ENCODE measurements at regions not wholly inside any gene's neighbourhood (a gene's known extent, or its start where the extent isn't known, plus 50 kb on each side); places are given as distances from the start of the nearest gene placed in this dataset.

DNA sequence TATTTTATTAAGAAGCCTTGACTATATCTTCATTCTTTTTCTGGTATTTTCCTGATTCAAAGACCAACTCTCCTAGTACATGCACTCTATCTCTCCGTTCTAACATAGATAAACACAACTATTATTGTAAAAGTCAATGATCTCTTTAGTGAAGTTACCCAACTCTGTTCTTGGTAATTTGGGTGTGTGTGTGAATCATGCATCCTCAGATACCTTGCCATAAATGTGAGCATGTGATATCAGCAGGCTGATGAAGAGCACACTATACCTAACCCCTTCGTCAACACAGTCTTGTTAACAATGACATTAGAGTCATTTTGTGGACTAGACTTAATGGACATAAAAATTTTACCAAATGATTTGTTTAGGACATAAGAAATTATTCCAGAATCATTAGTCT is 1122.1 kb downstream of the XPNPEP1 start:
- intact Hi-C loops (cut with DNase I, micrococcal nuclease) = no loop called here
- TF ChIP-seq, protein P1, sequence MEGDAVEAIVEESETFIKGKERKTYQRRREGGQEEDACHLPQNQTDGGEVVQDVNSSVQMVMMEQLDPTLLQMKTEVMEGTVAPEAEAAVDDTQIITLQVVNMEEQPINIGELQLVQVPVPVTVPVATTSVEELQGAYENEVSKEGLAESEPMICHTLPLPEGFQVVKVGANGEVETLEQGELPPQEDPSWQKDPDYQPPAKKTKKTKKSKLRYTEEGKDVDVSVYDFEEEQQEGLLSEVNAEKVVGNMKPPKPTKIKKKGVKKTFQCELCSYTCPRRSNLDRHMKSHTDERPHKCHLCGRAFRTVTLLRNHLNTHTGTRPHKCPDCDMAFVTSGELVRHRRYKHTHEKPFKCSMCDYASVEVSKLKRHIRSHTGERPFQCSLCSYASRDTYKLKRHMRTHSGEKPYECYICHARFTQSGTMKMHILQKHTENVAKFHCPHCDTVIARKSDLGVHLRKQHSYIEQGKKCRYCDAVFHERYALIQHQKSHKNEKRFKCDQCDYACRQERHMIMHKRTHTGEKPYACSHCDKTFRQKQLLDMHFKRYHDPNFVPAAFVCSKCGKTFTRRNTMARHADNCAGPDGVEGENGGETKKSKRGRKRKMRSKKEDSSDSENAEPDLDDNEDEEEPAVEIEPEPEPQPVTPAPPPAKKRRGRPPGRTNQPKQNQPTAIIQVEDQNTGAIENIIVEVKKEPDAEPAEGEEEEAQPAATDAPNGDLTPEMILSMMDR (IDR thresholded peaks at IDR 0.05) = no peak
- ATAC-seq = no peak
- DNase-seq = no peak
- Histone ChIP-seq H3K4me3 (no peak overlapping the region), H3K36me3 (ENCODE audit: low read depth) (no peaks in the 10 kb centered on the region), H3K4me1 (ENCODE audit: low read depth) (no peaks in the 10 kb centered on the region), H3K9me3 (no peaks in the 10 kb centered on the region)

DNA sequence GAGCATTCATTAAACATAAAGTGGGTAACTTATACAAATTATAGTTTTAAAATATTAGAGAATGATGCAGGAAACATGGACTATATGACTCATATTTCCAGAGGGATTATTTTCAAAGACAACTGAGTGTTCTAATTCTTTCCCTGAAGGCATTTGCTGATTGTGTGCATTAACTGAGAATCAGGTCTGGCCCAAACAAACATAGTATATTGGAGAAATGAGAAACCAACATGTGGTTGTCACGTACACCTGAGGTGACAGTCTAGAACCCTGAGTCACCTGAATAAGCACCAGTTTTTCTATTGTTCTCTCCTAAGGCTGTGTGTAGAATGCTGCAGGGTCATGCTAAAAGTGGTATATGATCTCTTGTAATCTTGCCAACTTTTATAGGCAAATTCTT is 1125.7 kb downstream of the XPNPEP1 start:
- no peaks in the 10 kb centered on the region for H3K4me1 ChIP-seq (ENCODE audit: low read depth)
- no peaks in the 10 kb centered on the region for H3K36me3 ChIP-seq (ENCODE audit: low read depth)
- DNase-seq (no peak), ATAC-seq (no peak)
- TF ChIP-seq, protein P1 (IDR thresholded peaks at IDR 0.05) = no peak
- intact Hi-C loops (cut with DNase I, micrococcal nuclease) = no loop called here
- H3K9me3 ChIP-seq = no peaks in the 10 kb centered on the region
- no peak overlapping the region for H3K4me3 ChIP-seq

DNA sequence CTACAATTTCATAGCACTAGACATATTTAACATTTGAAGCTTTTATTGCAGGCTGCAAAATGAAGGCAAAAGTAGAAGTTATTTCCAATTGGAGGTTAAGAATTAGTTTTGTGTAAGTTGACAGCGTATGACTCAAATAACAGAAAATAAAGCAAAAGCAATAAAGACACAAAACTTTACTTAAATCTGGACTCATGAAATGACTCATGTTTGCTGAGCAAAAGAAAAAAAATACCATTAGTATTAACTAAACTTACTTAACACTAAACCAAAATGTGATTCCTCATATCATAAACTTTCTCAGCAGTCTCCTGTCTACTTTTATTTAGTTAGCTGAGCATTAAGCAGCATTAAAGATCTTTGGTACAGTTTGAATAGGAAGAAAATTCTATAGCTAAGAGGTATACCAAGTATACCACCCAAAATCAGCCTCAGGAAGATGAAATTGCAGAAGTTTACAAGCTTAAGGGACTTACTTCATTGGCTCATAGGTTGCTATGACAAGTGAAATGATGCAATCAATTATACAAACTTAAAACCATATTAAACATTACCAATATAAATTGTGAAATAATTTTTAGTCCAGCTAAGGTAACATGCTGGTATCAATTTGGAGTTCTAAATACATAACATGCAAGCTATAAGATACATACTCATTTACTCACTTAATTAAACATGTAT is 1131.4 kb downstream of the XPNPEP1 start:
- no peak for ATAC-seq
- H3K36me3 ChIP-seq (ENCODE audit: low read depth) = no peaks in the 10 kb centered on the region

GRCh38 chr10:108791030-108791429 is 1132.3 kb downstream of the XPNPEP1 start:
- Histone ChIP-seq H3K4me1 (ENCODE audit: low read depth) (no peaks in the 10 kb centered on the region), H3K36me3 (ENCODE audit: low read depth) (no peaks in the 10 kb centered on the region), H3K9me3 (no peaks in the 10 kb centered on the region), H3K4me3 (no peak overlapping the region)
- intact Hi-C loops (cut with DNase I, micrococcal nuclease) = no loop called here
- no peak for DNase-seq
- ATAC-seq = no peak
- TF ChIP-seq, protein P1 (IDR thresholded peaks at IDR 0.05) = no peak

More for the DNA sequence above, 1131.4 kb downstream of the XPNPEP1 start:
- intact Hi-C loops (cut with DNase I, micrococcal nuclease) = no loop called here
- DNase-seq = no peak
- Histone ChIP-seq H3K4me1 (ENCODE audit: low read depth) (no peaks in the 10 kb centered on the region), H3K9me3 (no peaks in the 10 kb centered on the region), H3K4me3 (no peak overlapping the region)
- TF ChIP-seq, protein P1 (IDR thresholded peaks at IDR 0.05) = no peak

DNA sequence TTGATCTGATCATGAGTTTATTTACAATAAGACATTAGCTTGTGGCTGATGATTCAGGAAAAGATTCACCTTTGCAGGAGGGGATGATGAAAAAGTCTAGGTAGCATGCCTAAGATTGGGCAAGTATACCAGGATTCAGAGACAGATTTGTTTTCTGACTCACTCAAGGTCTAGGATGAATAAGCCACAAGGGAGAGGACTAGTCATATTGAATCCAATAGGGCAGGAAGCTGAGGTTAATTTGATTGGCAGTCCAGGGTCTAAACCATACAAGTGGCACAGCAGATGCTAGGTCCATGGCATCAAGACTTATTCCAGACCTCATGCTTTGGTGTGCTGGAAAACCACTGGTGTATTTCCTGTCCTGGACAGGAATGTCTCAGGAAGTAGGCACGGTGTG is 1133.4 kb downstream of the XPNPEP1 start:
- DNase-seq (no peak), ATAC-seq (no peak)
- no peaks in the 10 kb centered on the region for H3K36me3 ChIP-seq (ENCODE audit: low read depth)
- H3K4me1 ChIP-seq (ENCODE audit: low read depth) = no peaks in the 10 kb centered on the region
- no peak overlapping the region for H3K4me3 ChIP-seq
- peaks cover 2% of the 10 kb centered on the region for H3K9me3 ChIP-seq
- intact Hi-C loops (cut with DNase I, micrococcal nuclease) = no loop called here
- TF ChIP-seq, protein P1 (IDR thresholded peaks at IDR 0.05) = no peak

GRCh38 chr10:108789336-108789735 is 1134.0 kb downstream of the XPNPEP1 start:
- intact Hi-C loops (cut with DNase I, micrococcal nuclease) = no loop called here
- H3K9me3 ChIP-seq = peaks cover 8% of the 10 kb centered on the region
- H3K4me1 ChIP-seq (ENCODE audit: low read depth) = no peaks in the 10 kb centered on the region
- ATAC-seq (no peak), DNase-seq (no peak)
- H3K36me3 ChIP-seq (ENCODE audit: low read depth) = no peaks in the 10 kb centered on the region
- no peak overlapping the region for H3K4me3 ChIP-seq
- TF ChIP-seq, protein P1 (IDR thresholded peaks at IDR 0.05) = no peak

Data from mucosa of descending colon (tissue), 3 donors.